Thymus (tissue), 11 donors: ENCODE measurements at regions not wholly inside any gene's neighbourhood (a gene's known extent, or its start where the extent isn't known, plus 50 kb on each side); places are given as distances from the start of the nearest gene placed in this dataset.

Source experiments
- DNase-seq, 9 donors: peaks; one replicate each; pipeline ENCODE4 v3.0.0-alpha.2; 2013; ENCODE audit warnings: low spot score in 9 of 9, low read depth in 6 of 9, missing footprints in 1 of 9
- H3K27ac ChIP-seq, 2 donors: one replicate each; pipeline ENCODE4 v1.5.1; 2013; ENCODE audit warnings: control low read depth in 1 of 2, low read depth in 1 of 2, low read length in 1 of 2, mild to moderate bottlenecking in 1 of 2, moderate library complexity in 1 of 2
- H3K27me3 ChIP-seq, 2 donors: one replicate each; pipeline ENCODE4 v1.5.1; 2013; ENCODE audit warnings: low read length in 1 of 2; ENCODE audit not compliant: control insufficient read depth in 2 of 2, insufficient read depth in 1 of 2
- H3K36me3 ChIP-seq, 2 donors: one replicate each; pipeline ENCODE4 v1.5.1; 2013; ENCODE audit warnings: low read length in 1 of 2, mild to moderate bottlenecking in 1 of 2, moderate library complexity in 1 of 2; ENCODE audit not compliant: control insufficient read depth in 2 of 2, insufficient read depth in 2 of 2
- H3K4me1 ChIP-seq, 2 donors: one replicate each; pipeline ENCODE4 v1.5.1; 2013; ENCODE audit warnings: low read length in 2 of 2; ENCODE audit not compliant: control insufficient read depth in 2 of 2, insufficient read depth in 2 of 2
- H3K4me3 ChIP-seq, 2 donors: one replicate each; pipeline ENCODE4 v1.5.1; 2013; ENCODE audit warnings: low read length in 2 of 2, control low read depth in 1 of 2, mild to moderate bottlenecking in 1 of 2
- H3K9me3 ChIP-seq, 2 donors: one replicate each; pipeline ENCODE4 v1.5.1; 2013; ENCODE audit warnings: low read length in 1 of 2, mild to moderate bottlenecking in 1 of 2; ENCODE audit not compliant: control insufficient read depth in 2 of 2, insufficient read depth in 1 of 2
- WGBS: extraction: QIAGEN DNeasy Blood & Tissue Kit; methylation state at CpG from one replicate; pipeline ENCODE4 v1.1.7; 2013; 5-methylcytosine and 5-hydroxymethylcytosine counted together
- donor health status: healthy.

DNA sequence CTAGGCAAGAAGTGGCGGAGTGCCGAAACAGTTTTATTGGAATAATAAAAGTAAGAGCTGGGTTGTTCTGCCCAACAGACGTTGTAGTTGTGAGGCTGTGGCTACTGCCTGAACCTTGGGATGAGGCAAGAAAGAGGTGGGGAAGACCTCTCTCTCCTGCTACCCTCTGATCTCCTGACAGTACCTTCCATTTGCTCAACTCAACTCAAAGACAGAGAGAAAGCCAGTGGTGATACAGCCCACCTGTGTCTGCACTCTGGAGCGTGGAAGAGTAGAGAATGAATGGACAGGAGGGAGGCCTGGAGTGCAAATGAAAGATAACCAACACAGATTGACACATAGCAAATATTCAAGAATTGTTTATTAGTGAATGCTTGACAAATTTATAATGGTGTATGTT lies 590.3 kb downstream of the NYAP2 start:
- no peak overlapping the region for H3K4me3 ChIP-seq
- H3K27ac ChIP-seq, result no peak overlapping the region
- peak in 1 of 9 donors; percentile 9 for DNase-seq
- H3K9me3 ChIP-seq, result no peaks in the 10 kb centered on the region
- H3K27me3 ChIP-seq, result no peaks in the 10 kb centered on the region
- H3K36me3 ChIP-seq, result no peaks in the 10 kb centered on the region
- H3K4me1 ChIP-seq, result no peaks in the 10 kb centered on the region
- WGBS, result 97% methylated on average over 4 of the region's 4 CpGs

- Histone ChIP-seq H3K4me3 (no peak overlapping the region), H3K36me3 (no peaks in the 10 kb centered on the region), H3K27ac (no peak overlapping the region), H3K4me1 (no peaks in the 10 kb centered on the region), H3K27me3 (no peaks in the 10 kb centered on the region), H3K9me3 (no peaks in the 10 kb centered on the region)
- DNase-seq, result no peak
- 95% methylated on average over 7 of the region's 7 CpGs for WGBS
These were observed 580.9 kb downstream of the NYAP2 start for GRCh38 chr2:225980372-225980771.

DNA sequence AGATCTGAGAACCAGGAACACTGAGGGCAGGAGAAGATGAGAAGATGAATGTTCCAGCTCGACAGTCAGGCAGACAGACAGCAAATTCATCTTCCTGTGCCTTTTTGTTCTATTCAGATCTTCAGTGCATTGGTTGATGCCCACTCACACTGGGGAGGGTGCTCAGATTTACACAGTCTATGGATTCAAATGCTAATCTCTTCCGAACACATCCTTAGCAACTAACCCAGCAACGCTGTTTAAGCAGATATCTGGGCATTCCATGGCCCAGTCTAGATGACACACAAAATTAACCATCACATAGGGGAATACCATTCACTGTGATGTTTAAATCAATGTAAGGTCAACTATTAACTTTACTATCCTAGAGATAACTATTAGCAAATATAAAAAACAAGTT lies 571.9 kb downstream of the NYAP2 start:
- Histone ChIP-seq H3K27ac (no peak overlapping the region), H3K9me3 (no peaks in the 10 kb centered on the region), H3K4me1 (no peaks in the 10 kb centered on the region), H3K36me3 (no peaks in the 10 kb centered on the region), H3K4me3 (no peak overlapping the region), H3K27me3 (no peaks in the 10 kb centered on the region)
- DNase-seq, result no peak
- 86% methylated on average over 3 of the region's 3 CpGs for WGBS

GRCh38 chr2:225948903-225949302 lies 549.4 kb downstream of the NYAP2 start:
- DNase-seq, result no peak
- Histone ChIP-seq H3K9me3 (peaks cover 0 to 11% of the 10 kb centered on the region in 2 donors), H3K4me1 (no peaks in the 10 kb centered on the region), H3K27me3 (no peaks in the 10 kb centered on the region), H3K36me3 (no peaks in the 10 kb centered on the region), H3K4me3 (no peak overlapping the region), H3K27ac (no peak overlapping the region)
- WGBS, result 8% methylated on average over 4 of the region's 4 CpGs

GRCh38 chr2:225938991-225939390 lies 539.5 kb downstream of the NYAP2 start:
- Histone ChIP-seq H3K4me1 (no peaks in the 10 kb centered on the region), H3K36me3 (no peaks in the 10 kb centered on the region), H3K4me3 (no peak overlapping the region), H3K27ac (no peak overlapping the region), H3K9me3 (no peaks in the 10 kb centered on the region), H3K27me3 (no peaks in the 10 kb centered on the region)
- DNase-seq, result no peak
- 95% methylated on average over 1 of the region's 1 CpG for WGBS

GRCh38 chr2:225937625-225938187 lies 538.2 kb downstream of the NYAP2 start:
- WGBS, result 100% methylated on average over 1 of the region's 1 CpG
- H3K4me1 ChIP-seq, result no peaks in the 10 kb centered on the region
- H3K27me3 ChIP-seq, result no peaks in the 10 kb centered on the region
- H3K9me3 ChIP-seq, result no peaks in the 10 kb centered on the region
- no peak for DNase-seq
- no peaks in the 10 kb centered on the region for H3K36me3 ChIP-seq
- no peak overlapping the region for H3K4me3 ChIP-seq
- H3K27ac ChIP-seq, result no peak overlapping the region

GRCh38 chr2:225932811-225933413 lies 533.4 kb downstream of the NYAP2 start:
- H3K9me3 ChIP-seq, result no peaks in the 10 kb centered on the region
- no peaks in the 10 kb centered on the region for H3K4me1 ChIP-seq
- peak in 2 of 9 donors; percentile 2 to 4 for DNase-seq
- peak overlapping the region in 1 of 2 donors; percentile 52 for H3K27ac ChIP-seq
- WGBS, result 74% methylated on average over 1 of the region's 1 CpG
- no peaks in the 10 kb centered on the region for H3K27me3 ChIP-seq
- no peaks in the 10 kb centered on the region for H3K36me3 ChIP-seq
- no peak overlapping the region for H3K4me3 ChIP-seq

DNA sequence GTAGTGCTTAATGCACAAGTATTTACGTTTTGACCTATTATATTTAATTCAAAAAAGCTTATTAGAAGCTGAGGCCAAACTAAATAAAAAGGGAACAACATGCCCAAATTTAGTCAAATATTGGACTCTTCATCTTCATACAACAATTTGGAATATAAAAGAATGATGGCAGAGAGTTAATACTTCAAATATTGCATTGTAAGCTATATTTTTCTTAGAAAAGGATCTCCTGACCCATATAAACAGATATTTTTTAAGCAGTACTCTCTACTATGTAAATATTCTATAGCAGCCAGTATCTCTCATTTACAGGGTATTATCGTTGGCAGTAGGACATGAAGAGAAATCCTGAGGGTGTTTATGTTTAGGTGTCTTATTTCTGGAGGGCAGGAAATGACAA lies 531.2 kb downstream of the NYAP2 start:
- WGBS, result 75% methylated on average over 2 of the region's 2 CpGs
- Histone ChIP-seq H3K27me3 (no peaks in the 10 kb centered on the region), H3K36me3 (no peaks in the 10 kb centered on the region), H3K4me1 (no peaks in the 10 kb centered on the region), H3K4me3 (no peak overlapping the region), H3K27ac (no peak overlapping the region), H3K9me3 (no peaks in the 10 kb centered on the region)
- no peak for DNase-seq

DNA sequence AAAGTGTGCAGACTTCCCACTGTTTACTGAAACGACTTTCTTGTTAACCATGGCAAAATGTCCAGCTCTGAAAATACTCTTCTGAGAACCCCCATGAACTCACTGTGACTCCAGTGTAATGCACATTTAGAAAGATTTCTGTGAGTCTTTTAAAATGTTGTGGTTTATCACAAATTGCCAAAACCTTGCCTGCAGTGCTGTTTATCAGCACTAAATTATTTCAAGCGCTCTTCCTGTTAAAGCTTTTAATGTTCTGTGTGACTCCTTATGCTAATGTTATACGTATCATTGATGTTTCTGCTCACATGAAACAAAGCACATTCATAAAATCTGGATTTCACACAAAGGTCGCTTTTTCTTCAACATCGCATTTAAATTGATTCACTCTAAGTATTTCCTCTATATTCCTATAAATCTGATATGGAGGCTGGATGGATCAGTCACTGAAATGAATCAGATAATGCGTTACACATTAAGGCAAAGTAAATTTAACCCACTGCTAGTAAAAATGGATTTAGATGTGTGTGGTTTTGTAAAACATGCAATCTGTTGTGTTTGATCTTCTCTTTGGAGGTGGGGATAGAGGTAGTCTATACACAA lies 521.2 kb downstream of the NYAP2 start:
- Histone ChIP-seq H3K27me3 (no peaks in the 10 kb centered on the region), H3K4me1 (no peaks in the 10 kb centered on the region), H3K27ac (no peak overlapping the region), H3K4me3 (no peak overlapping the region), H3K9me3 (no peaks in the 10 kb centered on the region), H3K36me3 (no peaks in the 10 kb centered on the region)
- no peak for DNase-seq
- WGBS, result 90% methylated on average over 6 of the region's 6 CpGs
